ENCODE measurements at regions not wholly inside any gene's neighbourhood (a gene's known extent, or its start where the extent isn't known, plus 50 kb on each side); places are given as distances from the start of the nearest gene placed in this dataset.
"Not testable (repeated sequence)": the region's sequence is repeated elsewhere in the genome, so short reads cannot be mapped to it uniquely, and the experiment has no call there.

DNA sequence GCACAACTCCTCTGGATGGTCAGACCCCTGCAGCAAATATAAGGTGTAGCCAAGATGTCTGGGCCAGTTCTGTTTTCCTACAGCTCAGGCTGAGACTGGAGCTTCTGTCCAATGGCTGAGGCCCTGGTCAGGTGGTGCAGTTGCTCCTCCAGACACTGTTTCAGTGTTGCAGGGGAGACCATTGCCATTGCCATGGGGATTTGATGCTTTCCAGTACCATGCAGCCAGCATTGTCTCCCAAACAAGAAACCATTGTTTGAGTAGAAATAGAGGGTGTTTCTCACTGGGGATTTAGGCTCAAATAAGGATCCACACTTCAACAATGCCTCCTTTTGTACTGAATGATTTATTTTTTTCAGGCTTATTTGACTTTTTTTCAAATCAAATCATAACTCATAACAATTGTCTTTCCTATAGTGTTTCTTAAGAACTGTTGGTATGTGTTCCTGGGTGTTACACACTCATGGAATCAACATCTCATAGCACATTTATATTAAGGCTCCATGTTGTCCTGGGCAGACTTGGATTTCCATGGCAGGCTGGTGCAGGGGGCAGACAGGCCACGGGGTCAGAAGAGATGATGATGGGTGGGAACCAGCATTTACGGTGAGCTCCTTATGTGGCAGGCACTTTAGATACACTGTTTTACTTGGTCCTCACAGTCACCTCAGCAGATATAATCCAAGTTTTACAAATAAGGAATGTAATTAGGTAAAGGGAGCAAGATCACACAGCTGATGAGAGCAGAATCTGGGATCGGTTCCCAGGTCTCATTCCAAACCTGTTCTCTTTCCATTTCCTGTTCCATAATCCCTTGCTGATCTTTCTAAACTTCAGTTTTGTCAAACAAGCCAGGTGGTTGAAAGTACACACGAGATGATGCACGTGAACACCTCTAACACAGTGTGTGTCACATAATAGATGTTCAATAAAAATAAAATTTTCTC is 95.9 kb upstream of the GNAQ start:
- intact Hi-C loops (cut with DNase I) = no loop called here
- DNase-seq (ENCODE audit: low spot score) = no peak

DNA sequence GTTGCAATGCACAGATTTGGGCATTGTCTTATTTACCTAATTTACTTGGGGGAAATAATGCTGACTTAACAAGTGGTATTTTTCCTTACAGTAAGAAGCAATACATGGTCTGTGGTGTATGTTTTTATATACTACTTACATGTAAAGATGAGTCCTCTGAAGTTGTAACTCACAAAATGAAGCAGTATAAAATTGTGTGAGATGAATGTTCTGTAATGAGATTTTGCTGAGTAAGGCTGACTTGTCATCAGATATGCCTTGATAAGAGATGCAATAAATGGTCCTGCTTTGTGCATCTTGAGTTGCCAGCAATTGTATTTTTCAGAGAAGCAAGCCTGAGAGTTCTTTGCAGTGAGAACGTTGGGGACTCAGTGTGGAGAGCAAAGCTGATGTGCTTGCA is 92.2 kb upstream of the GNAQ start:
- intact Hi-C loops (cut with DNase I) = no loop called here
- no peak for DNase-seq (ENCODE audit: low spot score)

DNA sequence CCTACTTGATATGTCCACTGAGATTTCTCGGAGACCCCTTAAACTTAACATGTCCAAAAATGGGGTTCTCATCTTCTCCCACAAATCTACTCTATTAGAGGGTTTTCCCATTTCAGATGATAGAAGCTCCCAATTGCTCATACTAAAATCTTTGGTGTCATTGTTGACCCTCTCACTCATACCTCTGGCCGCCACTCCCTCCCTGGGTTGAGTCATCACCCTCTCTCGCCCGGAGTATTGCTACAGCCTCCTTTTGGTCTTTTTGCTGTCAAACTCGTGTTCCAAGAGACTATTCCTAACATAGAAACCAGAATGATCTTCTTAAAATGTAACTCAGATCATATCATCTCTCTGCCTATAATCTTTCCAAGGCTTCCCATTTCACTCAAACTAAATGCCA is 91.0 kb upstream of the GNAQ start:
- no peak for DNase-seq (ENCODE audit: low spot score)
- intact Hi-C loops (cut with DNase I) = no loop called here

- intact Hi-C loops (cut with DNase I) = no loop called here
Measured at GRCh38 chr9:78121488-78121887, 89.9 kb upstream of the GNAQ start.

GRCh38 chr9:78118742-78119473 is 87.3 kb upstream of the GNAQ start:
- no peak for DNase-seq (ENCODE audit: low spot score)
- intact Hi-C loops (cut with DNase I) = no loop called here

More at GRCh38 chr9:78121488-78121887, 89.9 kb upstream of the GNAQ start:
- DNase-seq (ENCODE audit: low spot score) = peak; percentile 85

GRCh38 chr9:78115073-78115472 is 83.5 kb upstream of the GNAQ start:
- DNase-seq (ENCODE audit: low spot score) = no peak
- intact Hi-C loops (cut with DNase I) = no loop called here

- intact Hi-C loops (cut with DNase I) = no loop called here
- DNase-seq (ENCODE audit: low spot score) = no peak
Measured at GRCh38 chr9:78114581-78114980, 83.0 kb upstream of the GNAQ start.

DNA sequence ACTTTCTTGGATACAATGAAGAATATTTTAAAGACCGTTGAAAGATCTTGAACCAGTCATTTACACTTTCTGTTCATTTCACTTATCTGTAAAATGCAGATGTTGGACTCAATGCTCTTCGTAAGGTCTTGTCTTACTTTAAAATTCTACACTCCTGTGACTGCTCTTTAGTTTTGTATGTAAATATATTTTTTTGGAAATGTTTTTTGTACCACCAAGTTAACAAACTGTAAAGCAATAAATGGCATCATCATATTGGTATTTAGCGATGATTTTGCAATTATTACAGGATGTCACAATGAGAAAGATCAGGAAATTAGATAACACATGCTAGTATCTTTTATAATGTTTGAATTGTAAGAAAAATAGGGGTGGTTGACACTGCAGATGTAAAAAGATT is 80.8 kb upstream of the GNAQ start:
- no peak for DNase-seq (ENCODE audit: low spot score)
- intact Hi-C loops (cut with DNase I) = no loop called here

- intact Hi-C loops (cut with DNase I) = no loop called here
- DNase-seq (ENCODE audit: low spot score) = no peak
Measured at GRCh38 chr9:78112004-78112403, 80.4 kb upstream of the GNAQ start.

- no peak for DNase-seq (ENCODE audit: low spot score)
- intact Hi-C loops (cut with DNase I) = no loop called here
Measured at GRCh38 chr9:78109075-78109474, 77.5 kb upstream of the GNAQ start.

DNA sequence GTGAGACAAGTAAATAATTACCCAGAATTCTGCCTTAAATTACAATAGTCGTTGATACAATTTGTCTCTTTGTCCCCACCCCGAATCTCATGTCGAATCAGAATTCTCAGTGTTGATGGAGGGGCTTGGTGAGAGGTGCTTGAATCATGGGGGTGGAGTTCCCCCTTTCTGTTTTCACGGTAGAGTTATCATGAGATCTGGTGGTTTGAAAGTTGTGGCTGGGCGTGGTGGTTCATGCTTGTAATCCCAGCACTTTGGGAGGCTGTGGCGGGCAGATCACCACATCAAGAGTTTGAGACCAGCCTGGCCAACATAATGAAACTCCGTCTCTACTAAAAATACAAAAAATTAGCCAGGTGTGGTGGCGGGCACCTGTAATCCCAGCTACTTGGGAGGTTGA is 75.0 kb upstream of the GNAQ start:
- intact Hi-C loops (cut with DNase I); DNase-seq (ENCODE audit: low spot score): not testable (repeated sequence)

- DNase-seq (ENCODE audit: low spot score) = no peak
- intact Hi-C loops (cut with DNase I) = no loop called here
Measured at GRCh38 chr9:78103971-78104433, 72.4 kb upstream of the GNAQ start.

DNA sequence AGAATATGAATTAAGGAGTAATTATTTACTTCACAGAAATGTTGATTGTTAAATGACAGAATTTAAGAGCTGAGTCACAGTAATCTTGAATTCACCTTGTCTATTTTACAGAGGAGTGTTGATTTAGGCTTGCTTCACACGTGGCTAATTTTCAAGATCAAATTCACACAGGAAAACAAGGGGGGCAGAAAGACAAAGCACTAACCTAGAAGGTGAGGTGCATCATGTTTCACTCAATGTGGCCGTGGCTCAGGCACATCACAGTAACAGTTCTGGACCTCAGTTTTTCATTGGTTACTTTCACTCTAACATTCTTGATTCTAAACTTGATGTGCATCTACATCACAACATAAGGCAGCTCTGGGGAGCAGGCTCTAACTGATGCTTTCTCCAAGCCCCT is 69.6 kb upstream of the GNAQ start:
- intact Hi-C loops (cut with DNase I) = no loop called here
- no peak for DNase-seq (ENCODE audit: low spot score)

GRCh38 chr9:78097541-78097940 is 65.9 kb upstream of the GNAQ start:
- no peak for DNase-seq (ENCODE audit: low spot score)
- intact Hi-C loops (cut with DNase I) = no loop called here

DNA sequence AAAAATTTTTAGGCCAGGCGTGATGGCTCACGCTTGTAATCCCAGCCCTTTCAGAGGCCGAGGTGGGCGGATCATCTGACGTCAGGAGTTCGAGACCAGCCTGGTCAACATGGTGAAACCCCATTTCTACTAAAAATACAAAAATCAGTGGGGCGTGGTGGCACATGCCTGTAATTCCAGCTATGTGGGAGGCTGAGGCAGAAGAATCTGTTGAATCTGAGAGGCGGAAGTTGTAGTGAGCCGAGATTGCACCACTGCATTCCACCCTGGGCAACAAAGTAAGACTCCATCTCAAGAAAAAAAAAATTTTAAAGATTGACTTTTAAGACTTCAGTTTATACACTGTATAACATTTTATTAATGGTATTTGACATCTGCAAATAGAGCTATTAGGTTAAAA is 60.1 kb upstream of the GNAQ start:
- no peak for DNase-seq (ENCODE audit: low spot score)
- intact Hi-C loops (cut with DNase I) = no loop called here

DNA sequence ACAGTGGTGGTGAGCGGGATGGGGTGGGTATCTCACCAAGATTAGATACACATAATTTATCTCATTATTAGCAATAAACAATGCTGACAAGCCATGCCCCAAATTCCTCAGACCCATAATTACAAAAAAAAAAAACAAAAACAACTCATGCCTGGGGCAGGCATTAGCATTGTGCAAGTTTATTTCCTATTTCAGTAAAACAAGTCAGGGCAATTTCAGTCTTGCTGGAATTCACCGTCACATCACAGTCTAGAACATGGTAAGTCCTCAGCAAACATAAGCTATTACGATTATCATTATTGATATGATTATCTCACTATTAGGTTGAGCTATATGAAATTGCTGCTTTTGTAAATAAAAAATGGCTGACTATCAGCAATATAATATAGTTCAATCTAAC is 57.5 kb upstream of the GNAQ start:
- DNase-seq (ENCODE audit: low spot score) = no peak
- intact Hi-C loops (cut with DNase I) = no loop called here

GRCh38 chr9:78088190-78088589 is 56.6 kb upstream of the GNAQ start:
- DNase-seq (ENCODE audit: low spot score); intact Hi-C loops (cut with DNase I): not testable (repeated sequence)

Data from cardiac septum (tissue), 1 donor.